NCI-H1930 (cell line): ENCODE measurements at regions not wholly inside any gene's neighbourhood (a gene's known extent, or its start where the extent isn't known, plus 50 kb on each side); places are given as distances from the start of the nearest gene placed in this dataset.

Experiments
- DNase-seq, 2 experiments: peaks; one replicate each; lab custom pipeline; 2025; lab: John Stamatoyannopoulos, UW

DNA sequence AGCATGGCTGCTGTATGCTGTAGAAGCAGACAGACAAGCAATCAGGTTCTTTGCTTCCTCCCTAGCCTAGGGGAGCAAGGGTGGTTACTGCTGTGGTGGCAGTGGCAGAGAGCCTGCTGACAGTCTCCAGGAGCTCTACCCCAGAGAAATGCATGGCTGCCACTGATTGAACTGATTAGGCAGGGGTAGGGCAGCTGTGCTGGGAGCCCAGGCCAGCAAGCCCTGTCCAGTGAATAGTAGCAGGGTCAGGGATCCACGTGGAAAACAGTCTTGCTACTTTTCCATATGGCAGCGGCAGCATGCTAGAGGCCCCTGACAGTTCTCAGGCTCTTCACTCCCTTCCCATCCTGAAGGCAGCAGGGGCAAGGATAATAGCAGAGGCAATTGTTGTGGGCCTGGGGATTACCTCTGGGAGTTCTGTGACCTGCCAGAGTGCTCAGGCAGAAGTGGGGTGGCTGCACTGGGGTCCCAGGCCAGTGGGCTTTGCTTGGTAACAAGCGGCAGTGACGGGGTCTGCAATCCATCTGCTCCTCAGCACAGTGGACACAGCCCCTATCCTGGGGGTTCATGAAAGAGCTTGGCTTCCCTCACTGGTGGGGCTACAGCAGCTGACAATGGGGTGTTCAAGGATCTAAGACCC lies 558.8 kb upstream of the GHITM start:
- no peak for DNase-seq

DNA sequence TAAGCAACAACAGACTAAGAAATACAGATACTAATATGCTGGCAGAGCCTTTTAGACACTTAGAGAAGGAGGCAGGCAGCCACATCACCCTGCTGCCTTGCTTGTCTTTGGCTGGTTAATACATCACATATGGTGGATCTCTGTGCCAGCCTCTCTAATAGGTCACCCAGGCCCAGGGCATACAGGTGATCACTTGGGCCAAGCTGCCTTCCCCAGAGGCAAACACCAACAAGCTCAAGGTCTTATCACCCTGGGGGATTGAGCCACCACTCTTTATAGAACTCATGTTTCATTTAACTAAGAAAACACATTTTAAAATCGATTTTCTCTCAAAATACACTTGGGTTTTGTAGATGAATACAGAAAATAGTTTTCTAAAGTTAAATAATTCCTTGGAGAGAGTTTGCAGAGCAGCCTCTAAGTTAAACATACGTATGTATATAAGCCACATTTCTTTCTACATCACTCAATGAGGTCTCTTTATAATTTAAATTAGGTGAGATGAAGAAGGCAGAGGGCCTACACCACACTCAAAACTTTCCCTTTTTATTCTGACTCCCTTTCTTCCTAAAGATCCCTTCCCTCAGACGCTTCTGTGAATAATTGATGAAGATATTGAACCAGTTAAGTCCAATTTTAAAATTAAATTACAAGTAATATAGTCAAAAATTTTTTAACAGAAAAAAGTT lies 556.8 kb upstream of the GHITM start:
- DNase-seq, result no peak

DNA sequence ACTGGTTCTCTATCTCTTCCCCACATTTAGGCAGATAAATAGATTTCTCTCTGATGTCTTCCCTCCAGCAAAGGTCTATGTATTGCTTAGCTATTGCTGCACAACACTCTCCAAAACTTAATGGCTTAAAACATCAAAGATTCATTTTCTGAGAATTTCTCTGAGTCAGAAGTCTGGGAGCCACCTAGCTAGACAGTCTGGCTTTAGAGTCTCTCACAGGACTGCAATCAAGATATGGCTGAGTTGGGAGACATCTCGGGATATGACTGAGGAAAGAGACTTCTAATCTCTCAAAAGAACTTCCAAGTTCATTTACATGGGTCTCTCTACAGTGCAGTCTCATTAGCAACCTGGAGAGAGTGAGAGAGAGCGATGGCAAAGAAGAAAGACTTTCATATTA lies 553.6 kb upstream of the GHITM start:
- DNase-seq, result no peak

DNA sequence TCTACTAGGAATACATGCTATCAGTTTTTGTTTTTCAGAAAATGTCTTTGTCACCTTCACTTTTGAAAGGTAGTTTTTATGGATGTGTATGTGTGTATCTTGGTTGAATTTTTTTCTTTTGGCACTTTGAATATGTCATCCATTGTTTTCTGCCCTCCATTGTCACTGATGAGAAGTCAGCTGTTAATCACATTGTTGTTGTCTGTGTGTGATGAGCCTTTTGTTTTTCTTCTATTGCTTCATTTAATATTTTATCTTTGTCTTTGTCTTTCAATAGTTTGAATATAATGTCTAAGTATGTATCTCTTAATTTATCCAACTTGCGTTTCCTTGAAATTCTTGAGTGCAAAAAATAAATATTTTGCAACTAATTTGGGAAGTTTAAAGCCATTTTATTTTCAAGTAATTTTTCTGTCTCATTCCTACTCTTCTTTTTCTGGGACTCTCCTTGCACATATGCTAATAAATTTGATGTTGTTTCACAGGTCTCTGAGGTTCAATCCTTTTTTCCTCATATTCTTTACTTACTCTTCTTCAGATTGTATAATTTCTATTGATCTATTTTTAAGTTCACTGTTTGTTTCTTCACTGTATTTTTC lies 546.9 kb upstream of the GHITM start:
- DNase-seq, result no peak

DNA sequence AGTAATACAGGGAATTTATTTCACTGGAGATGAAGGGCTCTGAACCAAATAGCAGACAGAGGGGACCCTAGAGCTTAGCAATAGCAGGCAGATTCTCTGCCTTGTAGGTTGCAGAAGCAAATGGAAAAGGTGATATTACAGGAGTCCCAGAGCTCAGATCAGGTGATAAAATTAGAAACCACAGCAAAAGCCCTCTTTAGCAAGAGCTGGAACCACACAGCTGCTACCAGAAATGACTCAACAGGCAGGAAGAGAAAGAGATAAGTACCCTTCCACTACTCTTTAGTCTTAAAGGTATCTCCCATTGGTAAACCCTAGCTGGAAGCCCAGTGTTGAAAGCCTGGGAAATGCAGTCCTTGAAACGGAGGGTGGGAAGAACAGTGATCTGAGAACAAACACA lies 535.6 kb upstream of the GHITM start:
- DNase-seq, result no peak

DNA sequence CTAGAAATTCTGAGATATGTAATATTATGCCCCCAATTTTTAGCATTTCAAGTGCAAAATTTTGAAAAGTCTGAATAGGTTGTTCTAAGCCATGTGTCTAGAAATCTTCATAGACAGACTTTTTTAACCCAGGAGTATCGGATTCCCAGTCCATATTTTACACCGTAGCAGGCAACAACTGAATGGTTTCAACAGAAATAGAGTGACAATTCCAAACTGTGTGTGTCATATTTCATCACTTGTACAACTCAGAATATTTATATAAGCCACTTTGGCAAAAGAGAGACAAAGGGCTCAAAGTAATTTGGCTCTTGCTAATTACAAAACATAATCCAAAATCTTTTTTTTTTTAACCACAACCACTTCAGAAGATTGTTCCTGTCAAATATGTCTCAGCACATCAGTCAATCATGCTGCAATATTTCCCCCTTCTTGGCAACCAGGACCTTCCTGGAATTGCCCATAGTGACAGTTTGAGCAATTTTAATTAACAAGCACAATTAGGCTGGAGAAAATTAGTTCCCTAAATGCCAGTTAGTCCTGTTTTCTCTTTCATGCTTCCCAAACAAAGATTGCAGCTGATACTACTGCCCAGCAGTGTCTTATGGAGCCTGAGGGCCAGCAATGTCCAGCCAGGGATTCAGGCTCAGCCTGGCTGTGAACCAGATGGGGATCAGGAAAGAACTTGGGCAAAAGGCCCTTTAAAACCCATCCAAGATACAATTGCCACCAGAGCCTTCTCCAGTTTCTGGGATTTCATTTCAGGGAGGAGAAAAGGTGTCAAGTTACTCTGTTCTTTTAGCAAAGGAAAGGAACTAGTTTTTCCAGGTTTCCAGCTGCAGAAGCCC lies 533.3 kb upstream of the GHITM start:
- DNase-seq, result no peak

DNA sequence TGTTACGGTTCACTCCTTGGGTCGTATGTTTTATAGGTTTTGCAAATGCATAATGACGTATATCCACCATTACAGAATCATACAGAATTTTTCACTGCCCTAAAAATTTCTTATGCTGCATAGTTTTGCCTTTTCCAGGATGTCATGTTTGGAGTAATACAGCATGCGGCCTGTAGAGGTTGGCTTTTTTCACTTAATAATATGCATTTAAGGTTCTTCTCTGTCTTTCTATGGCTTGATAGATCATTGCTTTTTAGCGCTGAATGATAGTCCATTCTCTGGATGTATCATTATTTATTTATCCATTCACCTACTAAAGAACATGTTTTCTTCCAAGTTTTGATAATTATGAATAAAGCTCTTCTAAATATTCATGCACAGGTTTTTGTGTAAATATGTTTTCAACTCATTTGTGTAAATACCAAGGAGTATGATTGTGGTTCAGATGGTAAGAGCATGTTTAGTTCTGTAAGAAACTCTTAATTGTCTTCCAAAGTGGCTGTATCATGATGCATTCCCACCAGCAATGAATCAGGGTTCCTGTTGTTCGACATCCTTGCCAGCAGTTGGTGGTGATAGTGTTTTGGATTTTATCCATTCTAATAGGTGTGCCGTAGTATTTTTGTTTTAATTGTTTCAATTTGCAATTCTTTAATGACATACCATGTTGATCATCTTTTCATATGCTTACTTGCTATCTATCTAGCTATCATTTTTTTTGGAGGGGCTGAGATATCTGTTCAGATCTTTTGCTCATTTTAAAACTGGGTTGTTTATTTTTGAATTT lies 531.2 kb upstream of the GHITM start:
- no peak for DNase-seq

DNA sequence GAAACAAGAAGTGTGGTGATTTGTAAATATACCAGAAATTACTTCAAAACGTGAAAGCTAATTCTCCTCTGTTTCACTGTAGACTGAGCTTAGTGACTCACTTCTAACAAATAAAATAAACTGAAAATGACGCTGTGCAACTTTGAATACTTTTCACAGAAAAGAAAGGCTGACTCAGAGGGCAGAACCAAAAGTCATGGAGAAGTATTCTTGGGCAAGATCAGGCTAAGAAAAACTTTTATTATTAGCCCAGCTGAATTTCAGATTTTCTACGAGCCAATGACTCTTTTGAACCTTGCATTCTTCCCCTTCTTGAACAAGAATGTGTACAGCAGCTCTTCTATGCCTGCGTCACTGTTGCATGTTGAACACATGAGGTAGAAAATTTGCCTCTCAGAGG lies 527.3 kb upstream of the GHITM start:
- DNase-seq, result no peak

DNA sequence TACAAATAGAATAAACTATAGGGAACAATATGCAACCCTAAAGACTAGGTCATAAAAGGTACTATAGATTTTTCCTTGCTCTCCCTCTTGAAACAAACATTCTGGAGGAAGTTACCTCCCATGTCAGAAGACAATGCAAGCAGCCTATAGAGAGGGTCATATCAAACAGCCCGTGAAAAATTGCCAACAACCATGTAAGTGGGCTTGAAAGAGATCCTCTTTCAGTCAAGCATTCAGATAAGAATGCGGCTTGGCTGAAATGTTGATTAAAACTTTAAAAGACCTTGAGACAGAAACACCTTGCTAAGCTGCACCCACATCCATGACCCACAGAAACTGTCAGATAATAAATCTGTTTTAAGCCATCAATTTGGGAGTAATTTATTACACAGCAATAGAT lies 526.6 kb upstream of the GHITM start:
- DNase-seq, result no peak

DNA sequence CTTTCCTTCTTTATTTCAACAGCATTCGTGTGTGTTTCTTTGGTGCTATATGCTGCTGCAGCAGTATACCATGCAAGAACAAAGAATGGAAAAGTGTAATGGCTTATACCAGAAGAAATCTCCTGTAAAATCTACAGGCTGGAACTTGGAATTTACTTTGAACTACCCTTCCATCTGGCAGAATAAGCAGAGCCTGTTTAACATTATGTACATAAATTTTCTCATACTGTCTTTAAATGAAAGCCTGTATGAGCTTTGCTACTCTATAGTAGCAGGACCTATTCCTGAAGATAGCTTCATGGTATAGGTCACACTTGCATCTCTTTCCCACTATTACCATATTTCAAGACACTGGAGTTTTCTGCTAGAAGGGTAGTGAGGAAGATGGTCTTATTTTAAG lies 522.1 kb upstream of the GHITM start:
- DNase-seq, result no peak

DNA sequence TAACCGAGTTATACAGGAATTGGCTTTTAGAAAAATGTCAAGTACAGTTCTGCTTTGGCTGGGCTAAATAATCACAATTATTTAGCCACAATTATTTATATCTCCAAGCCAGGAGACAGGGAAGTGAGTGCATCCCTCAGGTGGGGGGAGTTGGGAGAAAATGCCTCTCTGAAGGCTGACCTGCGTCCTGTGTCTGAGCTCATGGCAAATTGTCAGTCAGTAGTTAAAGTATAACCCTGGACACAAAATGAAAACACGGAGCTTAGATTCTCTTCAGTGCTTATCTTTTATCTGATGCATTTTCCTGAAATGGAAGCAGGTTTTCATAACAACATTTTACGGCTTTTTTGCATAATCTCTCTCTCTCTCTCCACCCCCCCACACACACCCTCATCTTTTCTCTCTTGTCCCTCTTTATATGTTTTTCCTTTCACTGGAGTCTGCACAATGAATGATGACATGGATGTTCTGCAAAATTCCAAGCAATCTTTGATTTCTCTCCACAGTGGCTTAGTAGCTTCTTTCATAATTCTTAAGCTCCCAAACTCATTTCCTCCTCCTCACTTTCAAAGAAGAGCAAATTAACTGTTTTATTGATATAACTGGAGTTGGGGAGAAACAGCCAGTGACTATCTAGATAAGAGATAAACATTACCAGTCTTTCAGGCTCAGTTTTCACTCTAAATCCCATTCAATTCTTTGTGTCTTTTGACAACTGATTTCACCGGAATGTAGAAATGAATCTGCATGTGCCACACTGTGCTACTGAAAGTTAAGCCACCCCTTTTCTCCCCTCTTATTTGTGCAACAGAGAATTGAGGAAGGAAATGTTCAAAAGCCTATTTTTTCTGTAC lies 521.4 kb upstream of the GHITM start:
- DNase-seq, result no peak

DNA sequence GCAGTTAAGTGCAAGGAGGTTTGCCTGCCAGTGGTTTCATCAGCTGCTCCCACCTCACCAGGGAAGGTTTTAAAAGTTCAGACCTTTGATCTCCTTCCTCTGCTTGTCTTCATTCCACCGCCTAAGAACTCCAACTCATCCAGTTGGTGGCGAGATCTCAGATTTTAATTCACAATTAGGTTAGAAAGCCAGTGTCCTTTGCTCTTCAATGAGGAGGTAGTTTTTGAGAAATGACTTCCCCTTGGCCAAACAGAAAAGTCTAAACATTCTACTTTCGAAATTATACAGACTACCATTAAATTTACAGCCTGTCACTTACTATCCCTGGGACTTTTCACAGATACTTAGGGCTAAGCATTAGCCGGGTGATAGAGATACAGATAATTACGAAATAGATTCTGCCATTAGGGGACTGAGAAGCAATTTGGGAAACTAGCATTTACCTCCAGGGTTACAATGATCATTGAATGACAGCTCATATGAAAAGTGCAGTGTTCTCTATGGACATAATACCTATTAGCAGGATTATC lies 513.4 kb upstream of the GHITM start:
- no peak for DNase-seq

DNA sequence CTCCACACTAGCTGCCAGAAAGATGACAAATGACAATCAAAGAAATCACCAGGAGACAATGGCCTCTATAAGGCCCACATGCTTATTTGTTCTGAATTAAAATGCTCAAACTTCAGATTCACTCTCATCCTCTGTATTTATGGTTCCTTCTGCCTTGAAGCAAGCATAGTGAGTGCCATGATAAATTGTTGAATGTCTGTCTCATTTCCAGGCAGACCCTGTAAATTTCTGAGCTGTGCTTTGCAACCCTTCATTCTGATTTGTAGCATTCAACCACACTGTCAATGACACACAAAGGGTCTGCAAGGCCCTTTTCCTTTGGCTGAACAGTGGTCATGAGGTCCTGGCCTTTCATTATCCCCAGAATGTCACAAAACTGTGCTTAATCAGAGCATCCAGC lies 506.6 kb upstream of the GHITM start:
- no peak for DNase-seq

DNA sequence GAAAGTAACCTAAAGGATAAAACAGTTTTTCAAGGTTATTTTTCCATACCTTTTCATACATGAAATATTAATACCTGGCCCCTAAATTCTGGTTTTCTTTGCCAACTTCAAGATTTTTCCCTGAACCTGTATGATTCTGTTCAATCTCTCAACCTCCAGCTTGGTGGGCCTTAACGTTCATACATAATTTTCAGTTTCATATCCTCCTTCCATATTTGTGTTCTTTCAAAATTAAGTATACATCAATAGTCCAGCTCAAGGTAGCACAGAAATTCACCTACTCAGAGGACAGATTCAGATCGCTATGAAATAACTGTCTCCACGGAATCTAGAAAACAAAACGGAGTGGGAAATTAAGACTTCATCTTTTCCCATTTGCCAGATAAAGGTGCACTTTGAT lies 505.8 kb upstream of the GHITM start:
- no peak for DNase-seq

DNA sequence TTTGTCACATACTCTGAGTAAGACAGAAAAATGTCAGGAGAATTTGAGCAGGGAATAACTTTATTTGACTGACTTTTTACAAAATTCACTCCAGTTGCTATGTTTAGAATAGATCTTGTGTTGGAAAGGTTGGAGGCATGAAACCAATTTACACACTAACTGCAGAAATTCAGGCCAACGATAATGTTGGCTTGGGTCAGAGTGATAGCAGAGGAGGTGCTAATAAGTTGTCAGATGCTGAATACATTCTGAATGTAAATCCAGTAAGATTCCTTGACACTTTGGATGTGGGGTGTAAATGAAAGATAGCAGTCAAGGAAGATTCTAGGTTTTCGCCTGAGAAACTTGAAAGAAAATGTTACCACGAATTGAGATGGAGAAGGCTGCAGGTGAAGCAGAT lies 502.5 kb upstream of the GHITM start:
- no peak for DNase-seq

DNA sequence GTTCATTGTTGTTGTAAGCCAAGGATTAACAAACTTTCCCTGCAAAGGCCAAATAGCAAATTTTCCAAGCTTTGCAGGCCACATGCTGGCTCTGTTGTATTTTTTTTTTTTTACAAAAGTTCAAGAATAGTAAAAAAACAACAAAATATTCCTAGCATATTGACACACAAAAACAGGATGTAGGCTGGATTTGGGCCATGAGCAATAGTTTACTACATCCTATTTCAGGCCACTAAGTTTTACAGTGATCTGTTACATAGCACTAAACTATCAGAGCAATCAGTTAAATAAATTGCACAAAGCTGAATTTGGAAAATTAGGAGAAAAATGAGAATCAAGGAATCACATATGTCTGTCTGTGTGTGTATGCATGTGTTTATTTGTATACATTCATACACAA lies 491.8 kb upstream of the GHITM start:
- DNase-seq, result no peak

DNA sequence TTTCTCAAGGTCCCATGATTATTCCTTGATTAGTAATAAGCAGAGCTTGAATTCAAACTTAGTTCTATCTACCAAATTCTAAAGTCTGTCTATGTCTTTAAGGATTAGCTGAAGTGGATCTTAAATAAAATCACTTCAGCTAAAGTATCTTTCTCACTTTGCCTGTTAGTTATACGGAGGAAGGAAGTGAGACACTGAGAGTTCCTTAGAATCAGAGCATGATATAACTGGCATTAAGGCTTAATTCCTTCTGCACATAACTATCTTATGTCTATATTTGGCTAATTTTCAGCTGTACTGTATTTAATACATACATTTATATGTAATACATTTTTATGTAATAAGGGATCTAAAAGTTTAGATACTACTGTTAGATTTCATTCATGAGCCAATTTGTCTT lies 491.1 kb upstream of the GHITM start:
- no peak for DNase-seq

DNA sequence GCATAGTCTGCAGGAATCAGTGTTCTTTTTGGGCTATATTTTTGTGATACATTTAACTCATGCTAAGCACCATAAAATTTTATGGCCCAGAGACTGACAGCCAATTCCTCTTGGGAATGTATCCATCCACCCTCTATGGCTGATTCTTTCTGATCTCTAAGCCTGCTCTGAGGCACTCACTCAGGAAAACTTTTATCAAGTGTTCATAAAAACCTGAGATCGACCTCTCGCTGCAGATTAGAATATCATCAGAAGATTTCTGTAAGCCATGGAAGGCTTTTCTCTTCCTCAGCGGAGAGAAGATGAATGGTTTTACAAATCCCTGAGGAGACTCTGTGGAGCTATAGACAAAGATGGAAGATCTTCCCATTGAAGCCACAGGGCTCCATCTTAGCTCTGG lies 489.8 kb upstream of the GHITM start:
- no peak for DNase-seq

DNA sequence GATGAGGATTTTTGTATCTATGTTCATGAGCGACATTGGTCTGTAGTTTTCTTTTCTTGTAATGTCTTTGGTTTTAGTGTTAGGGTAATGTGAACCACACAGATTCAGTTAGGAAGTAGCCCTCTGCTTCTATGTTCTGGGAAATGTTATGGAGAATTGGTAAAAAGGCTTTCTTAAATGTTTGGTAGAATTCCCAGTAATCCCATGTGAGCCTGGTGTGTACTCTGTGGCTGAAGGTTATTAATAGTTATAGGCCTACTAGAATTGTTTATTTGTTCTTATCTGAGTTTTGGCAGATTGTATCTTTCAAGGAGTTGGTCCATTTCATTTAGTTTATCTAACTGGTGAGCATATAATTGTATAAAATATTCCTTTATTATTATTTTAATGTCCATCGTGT lies 484.6 kb upstream of the GHITM start:
- no peak for DNase-seq

DNA sequence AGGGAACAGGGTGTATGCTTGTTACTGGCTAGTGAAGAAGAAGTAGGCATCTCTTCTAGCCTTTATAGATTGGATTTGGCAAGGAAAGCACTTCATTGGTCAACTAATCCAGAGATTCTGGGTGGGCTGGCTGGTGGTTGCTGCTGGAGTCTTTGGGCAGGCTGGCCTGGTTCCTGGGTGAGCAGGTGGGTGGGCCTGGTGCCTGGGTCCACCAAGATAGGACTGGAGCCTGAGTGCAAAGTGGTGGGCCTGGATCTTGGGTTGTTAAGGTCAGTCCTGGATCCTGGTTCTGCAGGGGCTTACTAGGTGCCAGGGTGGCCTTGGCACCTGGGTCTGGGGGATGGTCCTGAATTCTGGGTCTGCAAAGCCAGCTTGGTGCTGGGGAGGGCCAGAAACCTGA lies 482.4 kb upstream of the GHITM start:
- no peak for DNase-seq

DNA sequence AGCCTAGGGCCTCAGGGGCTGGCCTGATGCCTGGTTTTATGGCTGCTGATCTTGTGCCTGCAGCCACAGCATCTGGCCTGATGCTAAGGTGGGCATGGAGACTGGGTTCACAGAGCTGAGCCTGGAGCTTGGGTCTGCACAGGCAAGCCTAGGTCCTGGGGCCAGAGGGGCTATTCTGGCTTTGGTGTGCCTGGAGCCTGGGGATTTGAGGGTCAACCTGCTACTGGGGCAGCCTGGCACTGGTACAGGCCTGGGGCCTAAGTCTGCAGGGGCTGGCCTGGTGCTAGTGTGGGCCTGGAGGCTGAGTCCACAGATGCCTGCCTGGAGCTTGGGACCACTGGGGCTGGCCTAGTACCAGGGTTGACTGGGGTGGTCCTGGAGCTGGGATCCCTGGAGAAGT lies 481.8 kb upstream of the GHITM start:
- no peak for DNase-seq
